ENCODE measurements at regions not wholly inside any gene's neighbourhood (a gene's known extent, or its start where the extent isn't known, plus 50 kb on each side); places are given as distances from the start of the nearest gene placed in this dataset.

GRCh38 chr12:95371571-95371970, 102.4 kb upstream of the METAP2 start:
- TF ChIP-seq CTCF (IDR thresholded peaks at IDR 0.05; ENCODE audit: borderline replicate concordance, extremely low read depth, low read length, poor library complexity, severe bottlenecking) (no peak), EZH2 (IDR thresholded peaks at IDR 0.05; ENCODE audit: borderline replicate concordance, low read depth, low read length, severe bottlenecking) (no peak)

Measured in DND-41 (cell line).